ENCODE measurements at regions not wholly inside any gene's neighbourhood (a gene's known extent, or its start where the extent isn't known, plus 50 kb on each side); places are given as distances from the start of the nearest gene placed in this dataset.

DNA sequence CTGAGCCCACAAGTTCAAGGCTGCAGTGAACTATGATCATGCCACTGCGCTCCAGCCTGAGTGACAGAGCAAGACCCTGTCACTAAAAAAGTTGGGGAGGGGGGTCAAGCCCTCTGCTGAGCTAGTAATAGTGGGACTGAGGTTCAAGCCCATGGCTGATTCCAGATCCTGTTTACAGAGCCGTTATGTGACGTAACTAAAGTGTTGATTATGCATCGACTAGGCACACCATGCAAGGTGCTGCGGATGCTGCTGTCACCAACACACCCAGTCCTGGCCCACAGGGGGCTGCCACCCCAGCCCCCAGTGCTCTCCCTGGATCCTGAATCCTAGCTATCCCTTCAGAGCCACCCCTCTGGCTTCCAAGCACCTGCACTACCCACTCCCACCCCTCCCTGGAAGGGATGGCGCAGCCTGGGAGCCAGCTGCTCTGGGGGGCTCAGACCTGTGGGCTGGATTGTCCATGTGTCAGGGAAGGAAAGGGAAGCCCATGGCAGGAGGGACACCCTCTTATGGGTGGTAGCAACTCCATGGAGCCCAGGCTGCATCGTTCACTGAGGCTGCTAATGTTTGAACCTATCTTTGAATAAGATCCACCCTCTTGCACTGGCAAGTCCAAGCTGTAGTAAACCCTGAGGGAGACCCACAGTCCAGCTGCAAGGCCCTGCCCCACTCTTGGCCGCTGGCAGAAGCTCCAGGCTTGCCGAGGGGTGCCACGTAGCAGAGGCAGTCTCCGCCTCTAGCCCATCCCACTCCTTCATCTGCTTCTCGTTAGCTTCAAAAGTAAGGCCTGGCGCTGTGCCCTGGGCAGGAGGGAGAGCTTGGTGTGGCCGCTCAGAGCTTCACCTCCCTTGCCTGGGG is 95.0 kb downstream of the SNX5 start:
- Histone ChIP-seq H4K20me1 (ENCODE audit: insufficient read depth) (no peaks in the 10 kb centered on the region), H3K27ac (ENCODE audit: low read length) (no peak overlapping the region), H2AFZ (ENCODE audit: low read depth, low read length) (no peak overlapping the region), H3K9ac (ENCODE audit: low read length) (no peak overlapping the region), H3K4me2 (ENCODE audit: low read length) (no peak overlapping the region), H3K27me3 (ENCODE audit: insufficient read depth, low read depth, low read length) (no peaks in the 10 kb centered on the region), H3K36me3 (ENCODE audit: insufficient read depth, low read length) (no peaks in the 10 kb centered on the region), H3K4me3 (ENCODE audit: low read length) (no peak overlapping the region), H3K9me2 (ENCODE audit: insufficient read depth, low read length) (no peaks in the 10 kb centered on the region), H3K79me2 (replicated peaks; ENCODE audit: insufficient read depth, low read length) (no peaks in the 10 kb centered on the region), H3K9me3 (ENCODE audit: low read length) (no peaks in the 10 kb centered on the region), H3F3A (ENCODE audit: insufficient read depth, low read length, poor library complexity, severe bottlenecking) (no peaks in the 10 kb centered on the region)
- no peak for TF ChIP-seq MXI1 (conservative IDR thresholded peaks at IDR 0.05; ENCODE audit: poor library complexity, severe bottlenecking)
- TF ChIP-seq POLR2AphosphoS5 (IDR thresholded peaks at IDR 0.05) = no peak
- no peak for TF ChIP-seq RAD21 (conservative IDR thresholded peaks at IDR 0.05)

- no peaks in the 10 kb centered on the region for H3K9me3 ChIP-seq (ENCODE audit: low read length)
- H3K27me3 ChIP-seq (ENCODE audit: insufficient read depth, low read depth, low read length) = no peaks in the 10 kb centered on the region
- no peak overlapping the region for H3K4me2 ChIP-seq (ENCODE audit: low read length)
- H3K4me3 ChIP-seq (ENCODE audit: low read length) = no peak overlapping the region
- H3F3A ChIP-seq (ENCODE audit: insufficient read depth, low read length, poor library complexity, severe bottlenecking) = no peaks in the 10 kb centered on the region
- no peak overlapping the region for H3K27ac ChIP-seq (ENCODE audit: low read length)
- H2AFZ ChIP-seq (ENCODE audit: low read depth, low read length) = no peak overlapping the region
- no peaks in the 10 kb centered on the region for H3K9me2 ChIP-seq (ENCODE audit: insufficient read depth, low read length)
- no peaks in the 10 kb centered on the region for H3K79me2 ChIP-seq (replicated peaks; ENCODE audit: insufficient read depth, low read length)
- H3K36me3 ChIP-seq (ENCODE audit: insufficient read depth, low read length) = no peaks in the 10 kb centered on the region
- TF ChIP-seq RAD21 (conservative IDR thresholded peaks at IDR 0.05) (no peak), MXI1 (conservative IDR thresholded peaks at IDR 0.05; ENCODE audit: poor library complexity, severe bottlenecking) (no peak), EZH2 (IDR thresholded peaks at IDR 0.05; ENCODE audit: borderline replicate concordance, insufficient read depth, low read length, poor library complexity, severe bottlenecking) (no peak), REST (IDR thresholded peaks at IDR 0.05; ENCODE audit: borderline replicate concordance) (no peak), SMC3 (conservative IDR thresholded peaks at IDR 0.05; ENCODE audit: poor library complexity) (no peak), TAF1 (IDR thresholded peaks at IDR 0.05; ENCODE audit: low read depth) (no peak), EP300 (conservative IDR thresholded peaks at IDR 0.05; ENCODE audit: poor library complexity, severe bottlenecking) (no peak), POLR2AphosphoS5 (IDR thresholded peaks at IDR 0.05) (no peak)
- TF ChIP-seq, protein P1, sequence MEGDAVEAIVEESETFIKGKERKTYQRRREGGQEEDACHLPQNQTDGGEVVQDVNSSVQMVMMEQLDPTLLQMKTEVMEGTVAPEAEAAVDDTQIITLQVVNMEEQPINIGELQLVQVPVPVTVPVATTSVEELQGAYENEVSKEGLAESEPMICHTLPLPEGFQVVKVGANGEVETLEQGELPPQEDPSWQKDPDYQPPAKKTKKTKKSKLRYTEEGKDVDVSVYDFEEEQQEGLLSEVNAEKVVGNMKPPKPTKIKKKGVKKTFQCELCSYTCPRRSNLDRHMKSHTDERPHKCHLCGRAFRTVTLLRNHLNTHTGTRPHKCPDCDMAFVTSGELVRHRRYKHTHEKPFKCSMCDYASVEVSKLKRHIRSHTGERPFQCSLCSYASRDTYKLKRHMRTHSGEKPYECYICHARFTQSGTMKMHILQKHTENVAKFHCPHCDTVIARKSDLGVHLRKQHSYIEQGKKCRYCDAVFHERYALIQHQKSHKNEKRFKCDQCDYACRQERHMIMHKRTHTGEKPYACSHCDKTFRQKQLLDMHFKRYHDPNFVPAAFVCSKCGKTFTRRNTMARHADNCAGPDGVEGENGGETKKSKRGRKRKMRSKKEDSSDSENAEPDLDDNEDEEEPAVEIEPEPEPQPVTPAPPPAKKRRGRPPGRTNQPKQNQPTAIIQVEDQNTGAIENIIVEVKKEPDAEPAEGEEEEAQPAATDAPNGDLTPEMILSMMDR (IDR thresholded peaks at IDR 0.05; ENCODE audit: poor library complexity, severe bottlenecking) = no peak
- H4K20me1 ChIP-seq (ENCODE audit: insufficient read depth) = no peaks in the 10 kb centered on the region
- H3K9ac ChIP-seq (ENCODE audit: low read length) = no peak overlapping the region
These were observed 95.6 kb downstream of the SNX5 start for GRCh38 chr20:17872959-17873358.

All from neural cell (in vitro differentiated cells).